Glomerular visceral epithelial cell (primary cell): ENCODE measurements at regions not wholly inside any gene's neighbourhood (a gene's known extent, or its start where the extent isn't known, plus 50 kb on each side); places are given as distances from the start of the nearest gene placed in this dataset.

ENCODE experiments used
- DNase-seq: peaks from one replicate; pipeline ENCODE4 v3.0.0-alpha.2; 2016; ENCODE audit errors: extremely low spot score

- DNase-seq: no peak
Measured at GRCh38 chr7:13293264-13294002, 606.0 kb downstream of the ARL4A start.

GRCh38 chr7:13307040-13307439 is 619.6 kb downstream of the ARL4A start:
- DNase-seq: no peak

- DNase-seq: no peak
Measured at GRCh38 chr7:13308423-13308822, 621.0 kb downstream of the ARL4A start.

GRCh38 chr7:13309535-13309934 is 622.1 kb downstream of the ARL4A start:
- no peak for DNase-seq

GRCh38 chr7:13312307-13312706 is 624.9 kb downstream of the ARL4A start:
- no peak for DNase-seq

GRCh38 chr7:13320333-13320732 is 632.9 kb downstream of the ARL4A start:
- DNase-seq: no peak

- DNase-seq: no peak
Measured at GRCh38 chr7:13321316-13321715, 633.9 kb downstream of the ARL4A start.

GRCh38 chr7:13322126-13322525 is 634.7 kb downstream of the ARL4A start:
- no peak for DNase-seq

GRCh38 chr7:13327669-13328068 is 640.2 kb downstream of the ARL4A start:
- DNase-seq: no peak

GRCh38 chr7:13333371-13333770 is 645.9 kb downstream of the ARL4A start:
- no peak for DNase-seq

- peak; percentile 9 for DNase-seq
Measured at GRCh38 chr7:13336227-13336626, 648.8 kb downstream of the ARL4A start.

- no peak for DNase-seq
Measured at GRCh38 chr7:13352677-13353076, 636.8 kb downstream of the ETV1 start.

GRCh38 chr7:13359656-13360055 is 629.8 kb downstream of the ETV1 start:
- DNase-seq: no peak

- no peak for DNase-seq
Measured at GRCh38 chr7:13386741-13387140, 602.7 kb downstream of the ETV1 start.

GRCh38 chr7:13407911-13408310 is 581.6 kb downstream of the ETV1 start:
- no peak for DNase-seq

- no peak for DNase-seq
Measured at GRCh38 chr7:13411151-13411550, 578.3 kb downstream of the ETV1 start.

- DNase-seq: no peak
Measured at GRCh38 chr7:13411636-13412035, 577.8 kb downstream of the ETV1 start.

- DNase-seq: no peak
Measured at GRCh38 chr7:13414181-13414580, 575.3 kb downstream of the ETV1 start.

- peak; percentile 14 for DNase-seq
Measured at GRCh38 chr7:13414661-13415107, 574.8 kb downstream of the ETV1 start.

GRCh38 chr7:13416071-13416470 is 573.4 kb downstream of the ETV1 start:
- DNase-seq: no peak

GRCh38 chr7:13416544-13416943 is 572.9 kb downstream of the ETV1 start:
- no peak for DNase-seq

GRCh38 chr7:13420726-13421125 is 568.7 kb downstream of the ETV1 start:
- DNase-seq: no peak

- DNase-seq: no peak
Measured at GRCh38 chr7:13421776-13422175, 567.7 kb downstream of the ETV1 start.

- DNase-seq: no peak
Measured at GRCh38 chr7:13433946-13434345, 555.5 kb downstream of the ETV1 start.
